ENCODE measurements at regions not wholly inside any gene's neighbourhood (a gene's known extent, or its start where the extent isn't known, plus 50 kb on each side); places are given as distances from the start of the nearest gene placed in this dataset.

- TF ChIP-seq SMC3 (IDR thresholded peaks at IDR 0.05; ENCODE audit: low read depth, low read length): no peak
- TF ChIP-seq CTCF (conservative IDR thresholded peaks at IDR 0.05; ENCODE audit: low read depth, low read length): no peak
- no peak for TF ChIP-seq MAZ (IDR thresholded peaks at IDR 0.05; ENCODE audit: borderline replicate concordance, low read depth, low read length)
- no peak for TF ChIP-seq POLR2A (IDR thresholded peaks at IDR 0.05; ENCODE audit: low read depth, low read length)
- TF ChIP-seq CEBPB (IDR thresholded peaks at IDR 0.05; ENCODE audit: low read depth, low read length): no peak
Measured at GRCh38 chr19:16014923-16015804, 61.1 kb upstream of the TPM4 start.

Data from IMR-90 (cell line).